ENCODE measurements at regions not wholly inside any gene's neighbourhood (a gene's known extent, or its start where the extent isn't known, plus 50 kb on each side); places are given as distances from the start of the nearest gene placed in this dataset.

GRCh38 chr2:65991381-65992197 lies 443.3 kb upstream of the MEIS1 start:
- TF ChIP-seq CTCF (IDR thresholded peaks at IDR 0.05; ENCODE audit: insufficient read depth, low read length, poor library complexity, severe bottlenecking): no peak
- TF ChIP-seq EZH2phosphoT487 (conservative IDR thresholded peaks at IDR 0.05; ENCODE audit: low read length): no peak
